WERI-Rb-1 (cell line): ENCODE measurements at regions not wholly inside any gene's neighbourhood (a gene's known extent, or its start where the extent isn't known, plus 50 kb on each side); places are given as distances from the start of the nearest gene placed in this dataset.

Experiments used
- DNase-seq: peaks from one replicate; pipeline ENCODE4 v3.0.0-alpha.2; 2020
- H3K27ac ChIP-seq: fragments of 250-450 bp; sonication (Bioruptor Pico); 2 replicates; pipeline ENCODE4 v1.5.1; 2020; ENCODE audit warnings: mild to moderate bottlenecking, moderate library complexity
- H3K27me3 ChIP-seq: fragments of 250-450 bp; sonication (Bioruptor Pico); 2 replicates; pipeline ENCODE4 v1.5.1; 2021; ENCODE audit warnings: mild to moderate bottlenecking, low read depth, moderate library complexity; ENCODE audit not compliant: insufficient read depth, severe bottlenecking
- H3K36me3 ChIP-seq: fragments of 250-450 bp; sonication (Bioruptor Pico); 2 replicates; pipeline ENCODE4 v1.5.1; 2020; ENCODE audit warnings: mild to moderate bottlenecking, moderate library complexity
- H3K4me3 ChIP-seq: 2 replicates; pipeline ENCODE4 v1.5.1; 2011; ENCODE audit warnings: low read depth, mild to moderate bottlenecking, control low read depth, low read length
- H3K9me3 ChIP-seq: fragments of 250-450 bp; sonication (Bioruptor Pico); 2 replicates; pipeline ENCODE4 v1.5.1; 2021; ENCODE audit warnings: mild to moderate bottlenecking, moderate library complexity; ENCODE audit not compliant: severe bottlenecking
- CTCF ChIP-seq: IDR thresholded peaks from 2 replicates; pipeline ENCODE4 v1.5.1; 2011; ENCODE audit warnings: low read depth, mild to moderate bottlenecking, control low read depth, inconsistent platforms, low read length

GRCh38 chr22:47780281-47780875 is 1017.9 kb downstream of the TBC1D22A start:
- H3K9me3 ChIP-seq = peaks cover 4% of the 10 kb centered on the region
- TF ChIP-seq CTCF = no peak

GRCh38 chr22:47779474-47779873 is 1017.0 kb downstream of the TBC1D22A start:
- no peak for TF ChIP-seq CTCF
- peak; percentile 88 for DNase-seq
- peak overlapping the region; percentile 96 for H3K27ac ChIP-seq
- no peaks in the 10 kb centered on the region for H3K27me3 ChIP-seq
- H3K4me3 ChIP-seq = peak overlapping the region; percentile 16; the same call in 1 of the 2 replicates
- no peaks in the 10 kb centered on the region for H3K36me3 ChIP-seq
- H3K9me3 ChIP-seq = no peaks in the 10 kb centered on the region

More at GRCh38 chr22:47780281-47780875, 1017.9 kb downstream of the TBC1D22A start:
- DNase-seq = no peak
- H3K27me3 ChIP-seq = no peaks in the 10 kb centered on the region
- H3K4me3 ChIP-seq = no peak overlapping the region
- H3K36me3 ChIP-seq = no peaks in the 10 kb centered on the region
- peak overlapping the region; percentile 96 for H3K27ac ChIP-seq

DNA sequence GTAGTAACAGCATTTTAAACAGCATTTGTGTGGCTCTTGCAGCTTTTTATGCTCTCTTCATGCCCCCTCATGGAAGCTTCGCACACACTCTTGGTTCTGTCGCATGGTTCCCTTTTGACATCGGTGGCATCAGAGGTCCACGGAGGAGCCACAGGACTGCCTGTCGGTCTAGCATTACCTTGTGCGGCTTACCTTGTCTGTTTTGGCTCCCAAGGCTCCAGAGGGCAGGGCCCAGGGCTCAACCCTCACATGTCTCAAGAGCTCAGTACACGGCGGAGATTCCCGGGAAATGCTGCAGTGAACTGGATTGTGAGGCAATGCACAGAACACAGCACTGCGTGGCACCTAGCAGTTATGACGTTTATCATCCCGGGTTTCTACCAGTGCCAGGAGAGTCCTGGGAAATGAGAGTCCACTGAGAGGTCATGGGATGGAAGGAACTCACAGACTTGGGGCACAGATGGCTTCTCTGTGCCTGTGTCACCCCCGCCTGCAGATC is 1015.8 kb downstream of the TBC1D22A start:
- Histone ChIP-seq H3K4me3 (no peak overlapping the region), H3K27me3 (no peaks in the 10 kb centered on the region), H3K27ac (peak overlapping the region; percentile 96), H3K36me3 (no peaks in the 10 kb centered on the region), H3K9me3 (no peaks in the 10 kb centered on the region)
- no peak for TF ChIP-seq CTCF
- no peak for DNase-seq

DNA sequence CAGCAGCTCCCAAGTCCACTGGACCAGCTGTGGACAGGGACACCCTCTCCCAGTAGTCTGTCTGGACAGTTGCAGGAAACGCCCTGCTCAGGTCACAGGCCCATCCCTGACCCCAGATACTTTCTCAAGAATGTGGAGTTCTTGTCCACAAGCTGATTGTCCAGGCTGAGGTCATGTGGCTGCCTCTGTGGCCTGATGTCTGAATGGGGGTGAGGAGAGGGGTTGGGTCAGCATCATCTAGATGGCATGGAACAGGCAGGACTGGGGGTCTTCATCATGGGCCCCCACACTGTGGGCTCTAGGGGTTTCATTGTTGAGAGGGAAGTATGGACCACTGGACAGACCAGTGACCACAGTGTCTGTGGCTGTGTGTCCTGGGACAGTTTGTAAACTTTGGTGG is 1015.0 kb downstream of the TBC1D22A start:
- H3K36me3 ChIP-seq = no peaks in the 10 kb centered on the region
- H3K27me3 ChIP-seq = no peaks in the 10 kb centered on the region
- no peak for TF ChIP-seq CTCF
- peak overlapping the region; percentile 96; the same call in 1 of the 2 replicates for H3K27ac ChIP-seq
- no peaks in the 10 kb centered on the region for H3K9me3 ChIP-seq
- H3K4me3 ChIP-seq = no peak overlapping the region
- no peak for DNase-seq

- no peak overlapping the region for H3K27ac ChIP-seq
- no peaks in the 10 kb centered on the region for H3K36me3 ChIP-seq
- DNase-seq = no peak
- peaks cover 3% of the 10 kb centered on the region for H3K9me3 ChIP-seq
- H3K27me3 ChIP-seq = no peaks in the 10 kb centered on the region
- peak; percentile 33; the same call in 1 of the 2 replicates for TF ChIP-seq CTCF
- H3K4me3 ChIP-seq = no peak overlapping the region
Observed at GRCh38 chr22:47776329-47776728, 1013.9 kb downstream of the TBC1D22A start.

DNA sequence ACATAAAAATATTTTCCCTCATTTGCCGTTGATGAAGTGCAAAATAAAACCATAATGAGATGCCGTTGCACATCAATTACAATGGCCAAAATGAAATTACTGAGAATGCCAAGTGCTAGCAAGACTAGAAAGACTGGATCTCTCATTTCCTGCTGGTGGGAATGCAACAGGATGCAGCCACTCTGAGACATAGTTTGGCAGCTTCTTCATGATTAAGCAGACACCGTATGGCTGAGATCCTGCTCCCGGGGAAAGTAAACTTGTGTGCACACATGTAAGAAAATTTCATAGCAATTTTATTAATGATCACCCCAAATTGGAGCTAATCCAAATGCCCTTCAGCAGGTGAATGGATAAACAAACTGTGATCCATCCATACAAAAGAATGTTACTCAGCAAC is 1013.2 kb downstream of the TBC1D22A start:
- no peak for TF ChIP-seq CTCF
- Histone ChIP-seq H3K27ac (no peak overlapping the region), H3K9me3 (peaks cover 4% of the 10 kb centered on the region), H3K36me3 (no peaks in the 10 kb centered on the region), H3K4me3 (no peak overlapping the region), H3K27me3 (no peaks in the 10 kb centered on the region)
- DNase-seq = no peak
